CD4-positive, alpha-beta T cell (primary cell): ENCODE measurements at regions not wholly inside any gene's neighbourhood (a gene's known extent, or its start where the extent isn't known, plus 50 kb on each side); places are given as distances from the start of the nearest gene placed in this dataset.

ENCODE experiments used
- ATAC-seq: fragments of 200-7000 bp; cut with Tn5 transposase; one replicate; pipeline ENCODE4 v1.10.0; 2022; ENCODE audit warnings: mild to moderate bottlenecking; ENCODE audit not compliant: poor library complexity
- CTCF ChIA-PET: fragments of 350-600 bp; sonication (Branson Sonifier 250); formaldehyde crosslinking; loops from one replicate; lab custom pipeline; 2021; ENCODE audit warnings: antibody characterized with exemption, inconsistent platforms; lab: Charles Lee
- POLR2A ChIA-PET: fragments of 350-600 bp; sonication (Branson Sonifier 250); formaldehyde crosslinking; loops from one replicate; lab custom pipeline; 2021; ENCODE audit warnings: antibody characterized with exemption, inconsistent platforms; lab: Charles Lee
- DNase-seq, 14 experiments: peaks; one replicate each; pipeline ENCODE4 v3.0.0-alpha.2; 2013 to 2020; ENCODE audit warnings: mixed read lengths in 2 of 14
- H3K27ac ChIP-seq, 2 donors: one replicate each; pipeline versions ENCODE4 v1.5.1 to v1.7.0; 2013; ENCODE audit warnings: low read length in 2 of 2, low read depth in 1 of 2, mild to moderate bottlenecking in 1 of 2
- H3K27me3 ChIP-seq, 2 experiments: 1 replicate in 1 of 2; 2 replicates in 1 of 2; pipeline versions ENCODE4 v1.6.1 to v1.7.0; 2013; ENCODE audit warnings: low read length in 2 of 2, control low read depth in 1 of 2, mild to moderate bottlenecking in 1 of 2, moderate library complexity in 1 of 2; ENCODE audit not compliant: insufficient read depth in 2 of 2, control insufficient read depth in 1 of 2
- H3K36me3 ChIP-seq: one replicate; pipeline ENCODE4 v1.6.1; 2013; ENCODE audit warnings: low read length, control low read depth; ENCODE audit not compliant: insufficient read depth
- H3K4me1 ChIP-seq: one replicate; pipeline ENCODE4 v1.6.1; 2013; ENCODE audit warnings: low read length, control low read depth; ENCODE audit not compliant: insufficient read depth
- H3K4me3 ChIP-seq: one replicate; pipeline ENCODE4 v1.5.1; 2013; ENCODE audit warnings: mild to moderate bottlenecking, low read length, moderate library complexity
- H3K9me3 ChIP-seq, 2 experiments: 1 replicate in 1 of 2; 2 replicates in 1 of 2; pipeline versions ENCODE4 v1.6.1 to v1.7.0; 2013; ENCODE audit warnings: low read length in 2 of 2, mild to moderate bottlenecking in 2 of 2, control low read depth in 1 of 2, moderate library complexity in 1 of 2; ENCODE audit not compliant: control insufficient read depth in 1 of 2, insufficient read depth in 1 of 2
- H3K27ac Mint-ChIP-seq: one replicate; pipeline ENCODE4 v1.8.0; 2020; ENCODE audit warnings: mixed read lengths
- H3K27me3 Mint-ChIP-seq: one replicate; pipeline ENCODE4 v1.8.0; 2021; ENCODE audit warnings: mixed read lengths
- H3K36me3 Mint-ChIP-seq: one replicate; pipeline ENCODE4 v1.8.0; 2021; ENCODE audit warnings: low read depth, mixed read lengths
- H3K4me1 Mint-ChIP-seq: one replicate; pipeline ENCODE4 v1.8.0; 2021; ENCODE audit warnings: low read depth, mixed read lengths
- H3K4me3 Mint-ChIP-seq: one replicate; pipeline ENCODE4 v1.8.0; 2020; ENCODE audit warnings: mild to moderate bottlenecking, mixed read lengths
- H3K9me3 Mint-ChIP-seq: one replicate; pipeline ENCODE4 v1.8.0; 2020; ENCODE audit warnings: mixed read lengths
- intact Hi-C, 2 experiments: fragments of 100-400 bp; cut with DNase I in 1 of 2; cut with micrococcal nuclease in 1 of 2; formaldehyde crosslinking; loops; one replicate each; pipeline versions ENCODE4 v1.15.1 to v1.9.0; 2023 to 2025; cut with DNase I, micrococcal nuclease
- TF ChIP-seq, protein P1 (sequence below): fragments of 200-600 bp; IDR thresholded peaks from one replicate; pipeline ENCODE4 v1.8.0; 2022; ENCODE audit warnings: antibody characterized with exemption, mild to moderate bottlenecking

GRCh38 chr2:64218137-64218802, 74.0 kb upstream of the PELI1 start:
- H3K4me3 ChIP-seq: no peak overlapping the region
- TF ChIP-seq, protein P1, sequence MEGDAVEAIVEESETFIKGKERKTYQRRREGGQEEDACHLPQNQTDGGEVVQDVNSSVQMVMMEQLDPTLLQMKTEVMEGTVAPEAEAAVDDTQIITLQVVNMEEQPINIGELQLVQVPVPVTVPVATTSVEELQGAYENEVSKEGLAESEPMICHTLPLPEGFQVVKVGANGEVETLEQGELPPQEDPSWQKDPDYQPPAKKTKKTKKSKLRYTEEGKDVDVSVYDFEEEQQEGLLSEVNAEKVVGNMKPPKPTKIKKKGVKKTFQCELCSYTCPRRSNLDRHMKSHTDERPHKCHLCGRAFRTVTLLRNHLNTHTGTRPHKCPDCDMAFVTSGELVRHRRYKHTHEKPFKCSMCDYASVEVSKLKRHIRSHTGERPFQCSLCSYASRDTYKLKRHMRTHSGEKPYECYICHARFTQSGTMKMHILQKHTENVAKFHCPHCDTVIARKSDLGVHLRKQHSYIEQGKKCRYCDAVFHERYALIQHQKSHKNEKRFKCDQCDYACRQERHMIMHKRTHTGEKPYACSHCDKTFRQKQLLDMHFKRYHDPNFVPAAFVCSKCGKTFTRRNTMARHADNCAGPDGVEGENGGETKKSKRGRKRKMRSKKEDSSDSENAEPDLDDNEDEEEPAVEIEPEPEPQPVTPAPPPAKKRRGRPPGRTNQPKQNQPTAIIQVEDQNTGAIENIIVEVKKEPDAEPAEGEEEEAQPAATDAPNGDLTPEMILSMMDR: no peak
- H3K36me3 Mint-ChIP-seq: no peaks in the 10 kb centered on the region
- H3K4me3 Mint-ChIP-seq: no peak overlapping the region
- H3K9me3 Mint-ChIP-seq: no peaks in the 10 kb centered on the region
- H3K9me3 ChIP-seq: no peaks in the 10 kb centered on the region
- no peaks in the 10 kb centered on the region for H3K27me3 Mint-ChIP-seq
- CTCF ChIA-PET: no interaction called here
- H3K4me1 ChIP-seq: peaks cover 12% of the 10 kb centered on the region
- ATAC-seq: no peak
- H3K4me1 Mint-ChIP-seq: peaks cover 67% of the 10 kb centered on the region
- H3K36me3 ChIP-seq: no peaks in the 10 kb centered on the region
- DNase-seq: no peak
- H3K27ac Mint-ChIP-seq: no peak overlapping the region
- POLR2A ChIA-PET: interaction anchor here (1.6 kb wide), 1 partner anchor 10 kb away, joined by 5 read pairs; no protein-coding TSS in a partner anchor
- intact Hi-C loops: no loop called here
- no peak overlapping the region for H3K27ac ChIP-seq
- no peaks in the 10 kb centered on the region for H3K27me3 ChIP-seq

- Mint-ChIP-seq H3K36me3 (no peaks in the 10 kb centered on the region), H3K4me3 (no peak overlapping the region), H3K4me1 (peaks cover 62% of the 10 kb centered on the region), H3K27ac (no peak overlapping the region), H3K27me3 (no peaks in the 10 kb centered on the region), H3K9me3 (no peaks in the 10 kb centered on the region)
- POLR2A ChIA-PET: interaction anchor here (0.7 to 1.6 kb wide), 3 partner anchors 9 to 107 kb away, joined by 3 to 5 read pairs (median 5); no protein-coding TSS in a partner anchor
- TF ChIP-seq, protein P1: no peak
- Histone ChIP-seq H3K9me3 (no peaks in the 10 kb centered on the region), H3K4me1 (peaks cover 15% of the 10 kb centered on the region), H3K36me3 (no peaks in the 10 kb centered on the region), H3K27ac (no peak overlapping the region), H3K4me3 (no peak overlapping the region), H3K27me3 (no peaks in the 10 kb centered on the region)
- CTCF ChIA-PET: no interaction called here
- intact Hi-C loops: no loop called here
- no peak for ATAC-seq
- DNase-seq: no peak
Observed at GRCh38 chr2:64219149-64219548, 74.9 kb upstream of the PELI1 start.

DNA sequence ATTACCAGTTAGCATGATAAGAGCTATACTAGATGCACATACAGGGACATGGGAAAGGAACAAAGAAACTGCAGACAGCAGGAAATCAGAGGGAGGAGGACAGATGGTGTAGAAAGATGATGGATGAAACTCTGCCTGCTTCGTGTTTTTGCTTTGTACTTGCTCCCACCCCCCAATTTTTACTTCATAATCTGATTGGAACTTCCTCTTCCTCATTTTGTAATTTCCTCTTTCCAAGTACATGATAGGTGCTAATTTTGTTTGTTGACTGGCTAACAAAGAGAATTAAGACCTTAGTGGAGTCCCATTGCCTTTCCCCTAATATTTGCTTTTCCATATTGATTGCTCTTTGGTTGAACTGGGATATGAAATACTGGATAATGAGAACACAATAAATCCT, 76.0 kb upstream of the PELI1 start:
- Mint-ChIP-seq H3K27me3 (no peaks in the 10 kb centered on the region), H3K27ac (no peak overlapping the region), H3K9me3 (no peaks in the 10 kb centered on the region), H3K4me3 (no peak overlapping the region), H3K36me3 (no peaks in the 10 kb centered on the region), H3K4me1 (peaks cover 51% of the 10 kb centered on the region)
- Histone ChIP-seq H3K36me3 (no peaks in the 10 kb centered on the region), H3K9me3 (no peaks in the 10 kb centered on the region), H3K4me1 (peaks cover 17% of the 10 kb centered on the region), H3K27me3 (no peaks in the 10 kb centered on the region), H3K27ac (no peak overlapping the region), H3K4me3 (no peak overlapping the region)
- ChIA-PET POLR2A (interaction anchor here (1.0 kb wide), 1 partner anchor 40 kb away, joined by 3 read pairs; no protein-coding TSS in a partner anchor), CTCF (interaction anchor here (0.7 kb wide), 1 partner anchor 158 kb away, joined by 3 read pairs; no protein-coding TSS in a partner anchor)
- TF ChIP-seq, protein P1: no peak
- ATAC-seq (no peak), DNase-seq (no peak)
- intact Hi-C loops: no loop called here
